Testis (tissue), 2 donors: ENCODE measurements at regions not wholly inside any gene's neighbourhood (a gene's known extent, or its start where the extent isn't known, plus 50 kb on each side); places are given as distances from the start of the nearest gene placed in this dataset.

Experiments used
- CTCF ChIP-seq, 3 experiments: fragments of 450-650 bp in 2 of 3; fragments of 200-600 bp in 1 of 3; sonication (generic) in 1 of 3; IDR thresholded peaks; one replicate each; pipeline ENCODE4 v1.5.1; 2016 to 2019; ENCODE audit warnings: antibody characterized with exemption in 3 of 3, mild to moderate bottlenecking in 2 of 3, moderate library complexity in 1 of 3
- POLR2A ChIP-seq: fragments of 450-650 bp; IDR thresholded peaks from one replicate; pipeline ENCODE4 v1.6.1; 2017; ENCODE audit warnings: antibody characterized with exemption, mild to moderate bottlenecking, moderate library complexity

DNA sequence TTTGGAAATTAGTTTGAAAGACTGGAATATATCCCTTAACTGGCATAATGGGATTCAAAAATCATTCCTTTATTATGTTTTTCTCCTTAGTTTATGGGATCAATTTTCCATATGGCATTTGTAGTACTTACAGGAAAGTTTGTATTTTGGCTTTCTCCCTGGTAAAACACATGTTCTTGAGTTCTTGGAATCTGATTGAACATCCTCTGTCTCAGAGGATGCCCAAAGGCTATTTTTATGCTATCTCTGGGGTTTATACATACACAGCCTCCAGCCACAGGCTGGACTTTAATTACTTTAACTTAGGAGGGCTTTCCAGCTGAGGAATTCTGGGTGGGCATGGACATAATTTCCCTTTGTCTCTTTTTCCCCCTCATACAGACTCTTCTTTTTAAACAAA lies 236.4 kb downstream of the HGF start:
- TF ChIP-seq CTCF (IDR thresholded peaks at IDR 0.05) (no peak), POLR2A (no peak)
